ENCODE measurements at regions not wholly inside any gene's neighbourhood (a gene's known extent, or its start where the extent isn't known, plus 50 kb on each side); places are given as distances from the start of the nearest gene placed in this dataset.

DNA sequence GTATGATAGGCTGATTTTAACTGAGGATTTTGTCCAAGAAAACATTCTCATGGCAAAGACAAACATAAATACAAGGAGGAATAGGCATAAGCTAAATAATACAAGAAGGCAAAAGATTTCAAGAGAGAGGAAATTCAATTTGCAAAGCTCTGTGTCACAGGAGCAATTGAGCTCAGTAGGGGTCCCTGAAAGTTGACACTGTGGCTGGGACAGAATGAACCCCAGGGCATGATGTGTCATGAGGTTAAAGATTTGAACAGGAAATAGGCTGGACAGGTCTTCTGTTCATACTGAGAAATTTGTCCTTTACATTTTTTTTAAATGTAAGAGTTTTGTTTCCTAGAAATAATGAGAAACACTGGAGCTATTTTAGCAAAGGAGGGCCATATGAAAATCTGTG is 555.4 kb upstream of the NEGR1 start:
- TF ChIP-seq EZH2phosphoT487 (conservative IDR thresholded peaks at IDR 0.05; ENCODE audit: low read length): no peak
- TF ChIP-seq, protein P1, sequence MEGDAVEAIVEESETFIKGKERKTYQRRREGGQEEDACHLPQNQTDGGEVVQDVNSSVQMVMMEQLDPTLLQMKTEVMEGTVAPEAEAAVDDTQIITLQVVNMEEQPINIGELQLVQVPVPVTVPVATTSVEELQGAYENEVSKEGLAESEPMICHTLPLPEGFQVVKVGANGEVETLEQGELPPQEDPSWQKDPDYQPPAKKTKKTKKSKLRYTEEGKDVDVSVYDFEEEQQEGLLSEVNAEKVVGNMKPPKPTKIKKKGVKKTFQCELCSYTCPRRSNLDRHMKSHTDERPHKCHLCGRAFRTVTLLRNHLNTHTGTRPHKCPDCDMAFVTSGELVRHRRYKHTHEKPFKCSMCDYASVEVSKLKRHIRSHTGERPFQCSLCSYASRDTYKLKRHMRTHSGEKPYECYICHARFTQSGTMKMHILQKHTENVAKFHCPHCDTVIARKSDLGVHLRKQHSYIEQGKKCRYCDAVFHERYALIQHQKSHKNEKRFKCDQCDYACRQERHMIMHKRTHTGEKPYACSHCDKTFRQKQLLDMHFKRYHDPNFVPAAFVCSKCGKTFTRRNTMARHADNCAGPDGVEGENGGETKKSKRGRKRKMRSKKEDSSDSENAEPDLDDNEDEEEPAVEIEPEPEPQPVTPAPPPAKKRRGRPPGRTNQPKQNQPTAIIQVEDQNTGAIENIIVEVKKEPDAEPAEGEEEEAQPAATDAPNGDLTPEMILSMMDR (IDR thresholded peaks at IDR 0.05; ENCODE audit: insufficient read depth, low read length, poor library complexity, severe bottlenecking): no peak
- Histone ChIP-seq H3K36me3 (ENCODE audit: low read length) (no peaks in the 10 kb centered on the region), H3K4me2 (ENCODE audit: low read depth, low read length, poor library complexity, severe bottlenecking) (no peak overlapping the region), H3K27me3 (ENCODE audit: low read length) (no peaks in the 10 kb centered on the region), H3K9me2 (replicated peaks; ENCODE audit: insufficient read depth, low read length) (no peaks in the 10 kb centered on the region), H2AFZ (ENCODE audit: low read depth, low read length, severe bottlenecking) (no peak overlapping the region), H3K9me3 (ENCODE audit: insufficient read depth, low read length) (no peaks in the 10 kb centered on the region), H3K9ac (ENCODE audit: low read length) (no peak overlapping the region), H3K79me2 (ENCODE audit: insufficient read depth, low read length) (no peaks in the 10 kb centered on the region), H3F3A (ENCODE audit: insufficient read depth) (no peaks in the 10 kb centered on the region), H3K27ac (ENCODE audit: low read depth, low read length) (no peak overlapping the region), H4K20me1 (ENCODE audit: low read depth, low read length) (no peaks in the 10 kb centered on the region), H3K4me3 (ENCODE audit: insufficient read depth, low read length, poor library complexity, severe bottlenecking) (no peak overlapping the region)

DNA sequence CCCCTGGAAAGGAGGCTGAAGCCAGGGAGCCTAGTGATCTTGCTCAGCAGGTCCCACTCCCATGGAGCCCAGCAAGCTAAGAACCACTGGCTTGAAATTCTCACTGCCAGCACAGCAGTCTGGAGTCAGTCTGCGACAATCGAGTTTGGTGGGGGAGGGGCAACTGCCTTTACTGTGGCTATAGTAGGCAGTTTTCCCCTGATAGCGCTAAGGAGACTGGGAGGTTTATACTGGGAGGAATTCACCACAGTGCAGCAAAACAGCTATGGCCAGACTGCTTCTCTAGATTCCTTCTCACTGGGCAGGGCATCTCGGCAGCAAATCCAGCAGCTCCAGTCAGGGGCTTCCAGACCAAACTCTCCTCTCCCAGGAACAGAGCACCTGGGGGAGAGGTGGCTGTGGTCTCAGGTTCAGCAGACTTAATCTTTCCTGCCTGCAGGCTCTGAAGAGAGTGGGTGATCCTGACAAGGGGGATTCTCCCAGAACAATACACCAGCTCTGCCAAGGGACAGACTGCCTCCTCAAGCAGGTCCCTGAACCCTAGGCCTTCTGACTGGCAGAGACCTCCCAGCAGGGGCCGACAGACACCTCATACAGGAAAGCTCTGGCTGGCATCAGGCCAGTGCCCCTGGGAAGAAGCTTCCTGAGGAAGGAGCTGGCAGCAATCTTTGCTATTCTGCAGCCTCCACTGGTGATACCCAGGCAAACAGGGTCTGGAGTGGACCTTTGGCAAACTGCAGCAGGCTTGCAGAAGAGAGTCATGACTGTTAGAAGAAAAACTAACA is 548.5 kb upstream of the NEGR1 start:
- no peaks in the 10 kb centered on the region for H3K9me3 ChIP-seq (ENCODE audit: insufficient read depth, low read length)

DNA sequence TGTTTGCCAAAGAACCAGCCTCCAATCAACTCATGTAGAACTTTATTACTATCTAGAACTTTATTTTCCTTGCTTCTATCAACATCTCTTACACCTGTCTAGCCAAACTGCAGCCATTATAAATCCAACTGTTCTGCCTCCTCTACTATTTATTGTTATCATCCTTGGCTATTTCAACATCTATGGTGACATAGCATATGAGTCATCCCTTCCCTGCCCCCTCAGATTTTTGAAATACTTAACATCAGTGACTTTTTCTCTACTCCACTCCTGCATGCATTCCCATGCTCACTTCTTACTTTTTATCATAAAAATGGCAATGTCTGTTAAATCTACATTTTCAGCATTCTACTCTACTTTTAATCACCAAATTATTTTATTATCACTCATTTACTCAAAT is 544.9 kb upstream of the NEGR1 start:
- Histone ChIP-seq H3K4me2 (ENCODE audit: low read depth, low read length, poor library complexity, severe bottlenecking) (no peak overlapping the region), H3K9me3 (ENCODE audit: insufficient read depth, low read length) (no peaks in the 10 kb centered on the region), H3K27ac (ENCODE audit: low read depth, low read length) (no peak overlapping the region), H4K20me1 (ENCODE audit: low read depth, low read length) (no peaks in the 10 kb centered on the region), H3K36me3 (ENCODE audit: low read length) (no peaks in the 10 kb centered on the region), H3F3A (ENCODE audit: insufficient read depth) (no peaks in the 10 kb centered on the region), H3K9me2 (replicated peaks; ENCODE audit: insufficient read depth, low read length) (no peaks in the 10 kb centered on the region), H3K4me3 (ENCODE audit: insufficient read depth, low read length, poor library complexity, severe bottlenecking) (no peak overlapping the region), H3K27me3 (ENCODE audit: low read length) (no peaks in the 10 kb centered on the region), H3K9ac (ENCODE audit: low read length) (no peak overlapping the region), H3K79me2 (ENCODE audit: insufficient read depth, low read length) (no peaks in the 10 kb centered on the region), H2AFZ (ENCODE audit: low read depth, low read length, severe bottlenecking) (no peak overlapping the region)
- TF ChIP-seq, protein P1 (IDR thresholded peaks at IDR 0.05; ENCODE audit: insufficient read depth, low read length, poor library complexity, severe bottlenecking): no peak
- TF ChIP-seq EZH2phosphoT487 (conservative IDR thresholded peaks at IDR 0.05; ENCODE audit: low read length): no peak

More for the DNA sequence above, 548.5 kb upstream of the NEGR1 start:
- Histone ChIP-seq H3K4me2 (ENCODE audit: low read depth, low read length, poor library complexity, severe bottlenecking) (no peak overlapping the region), H3K36me3 (ENCODE audit: low read length) (no peaks in the 10 kb centered on the region), H3K27me3 (ENCODE audit: low read length) (no peaks in the 10 kb centered on the region), H3K9ac (ENCODE audit: low read length) (no peak overlapping the region), H3K79me2 (ENCODE audit: insufficient read depth, low read length) (no peaks in the 10 kb centered on the region), H3F3A (ENCODE audit: insufficient read depth) (no peaks in the 10 kb centered on the region), H2AFZ (ENCODE audit: low read depth, low read length, severe bottlenecking) (no peak overlapping the region), H3K27ac (ENCODE audit: low read depth, low read length) (no peak overlapping the region), H3K9me2 (replicated peaks; ENCODE audit: insufficient read depth, low read length) (no peaks in the 10 kb centered on the region), H3K4me3 (ENCODE audit: insufficient read depth, low read length, poor library complexity, severe bottlenecking) (no peak overlapping the region), H4K20me1 (ENCODE audit: low read depth, low read length) (no peaks in the 10 kb centered on the region)
- no peak for TF ChIP-seq EZH2phosphoT487 (conservative IDR thresholded peaks at IDR 0.05; ENCODE audit: low read length)
- TF ChIP-seq, protein P1 (IDR thresholded peaks at IDR 0.05; ENCODE audit: insufficient read depth, low read length, poor library complexity, severe bottlenecking): no peak
